ENCODE measurements at regions not wholly inside any gene's neighbourhood (a gene's known extent, or its start where the extent isn't known, plus 50 kb on each side); places are given as distances from the start of the nearest gene placed in this dataset.

DNA sequence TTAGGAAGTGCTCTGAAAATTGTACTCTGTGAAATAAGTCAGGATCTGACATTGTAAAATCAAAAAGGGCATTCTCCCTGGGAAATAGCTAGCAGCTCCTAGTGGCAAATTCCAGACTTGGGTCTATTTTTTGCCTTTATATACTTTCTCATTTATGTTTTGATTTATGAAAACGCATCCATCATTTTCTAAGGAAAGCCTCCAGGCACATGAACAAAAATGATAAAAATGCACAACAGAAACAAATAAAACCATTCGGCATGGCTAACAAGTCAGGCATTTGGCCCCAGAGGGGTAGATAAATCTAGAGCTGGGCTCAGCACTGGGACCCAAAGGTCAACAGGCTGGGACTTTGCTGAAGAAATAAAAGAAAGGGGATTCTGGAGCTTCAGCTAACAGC lies 167.0 kb downstream of the BCL11A start:
- TF ChIP-seq CTCF (IDR thresholded peaks at IDR 0.05) = no peak
- no peaks in the 10 kb centered on the region for H3K9me3 ChIP-seq
- WGBS, 2 donors = 65 to 79% methylated on average over 2 of the region's 2 CpGs
- no peak overlapping the region for H3K4me3 ChIP-seq
- H3K4me1 ChIP-seq = peaks cover 0 to 4% (median 0%) of the 10 kb centered on the region in 9 donors
- intact Hi-C loops (cut with DNase I) = no loop called here
- ATAC-seq = no peak
- H3K27ac ChIP-seq = no peak overlapping the region
- H3K27me3 ChIP-seq = peaks cover 0 to 8% (median 0%) of the 10 kb centered on the region in 7 donors
- no peaks in the 10 kb centered on the region for H3K36me3 ChIP-seq
- no peak for DNase-seq

DNA sequence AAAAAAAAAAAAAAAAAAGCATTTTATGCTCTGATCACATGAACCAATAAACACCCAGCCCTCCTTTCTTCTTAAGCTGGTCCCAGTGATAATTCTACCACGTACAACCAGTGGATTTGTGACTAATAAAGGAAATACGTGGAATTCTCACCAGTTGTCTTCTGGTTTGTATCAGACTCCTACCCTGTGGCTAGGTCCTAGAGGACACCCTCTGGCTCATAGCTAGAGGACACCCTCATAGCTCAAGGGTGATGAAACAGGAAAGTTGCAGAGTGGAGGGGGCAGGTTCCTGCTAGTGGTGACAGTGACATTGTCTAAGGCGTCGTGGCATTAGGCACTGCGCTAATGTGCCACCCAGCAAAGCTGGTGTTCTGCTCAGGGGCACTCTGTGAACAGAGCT lies 167.8 kb downstream of the BCL11A start:
- no peak overlapping the region for H3K27ac ChIP-seq
- 71 to 80% methylated on average over 5 of the region's 5 CpGs for WGBS, 2 donors
- no peaks in the 10 kb centered on the region for H3K9me3 ChIP-seq
- intact Hi-C loops (cut with DNase I) = no loop called here
- ATAC-seq = peak in 3 of 8 donors; percentile 33 to 57 (median 45)
- H3K27me3 ChIP-seq = peaks cover 0 to 8% (median 0%) of the 10 kb centered on the region in 7 donors
- H3K36me3 ChIP-seq = no peaks in the 10 kb centered on the region
- no peak overlapping the region for H3K4me3 ChIP-seq
- H3K4me1 ChIP-seq = peaks cover 0 to 4% (median 0%) of the 10 kb centered on the region in 9 donors
- TF ChIP-seq CTCF (IDR thresholded peaks at IDR 0.05) = no peak
- no peak for DNase-seq

- TF ChIP-seq CTCF (IDR thresholded peaks at IDR 0.05) = no peak
- peaks cover 0 to 4% (median 0%) of the 10 kb centered on the region in 9 donors for H3K4me1 ChIP-seq
- H3K9me3 ChIP-seq = no peaks in the 10 kb centered on the region
- H3K27ac ChIP-seq = no peak overlapping the region
- 74% methylated on average over 6 of the region's 6 CpGs for WGBS, 2 donors
- ATAC-seq (no peak), DNase-seq (no peak)
- H3K36me3 ChIP-seq = no peaks in the 10 kb centered on the region
- no peak overlapping the region for H3K4me3 ChIP-seq
- intact Hi-C loops (cut with DNase I) = no loop called here
- H3K27me3 ChIP-seq = peaks cover 0 to 8% (median 0%) of the 10 kb centered on the region in 7 donors
Measured at GRCh38 chr2:60383401-60384143, 169.9 kb downstream of the BCL11A start.

DNA sequence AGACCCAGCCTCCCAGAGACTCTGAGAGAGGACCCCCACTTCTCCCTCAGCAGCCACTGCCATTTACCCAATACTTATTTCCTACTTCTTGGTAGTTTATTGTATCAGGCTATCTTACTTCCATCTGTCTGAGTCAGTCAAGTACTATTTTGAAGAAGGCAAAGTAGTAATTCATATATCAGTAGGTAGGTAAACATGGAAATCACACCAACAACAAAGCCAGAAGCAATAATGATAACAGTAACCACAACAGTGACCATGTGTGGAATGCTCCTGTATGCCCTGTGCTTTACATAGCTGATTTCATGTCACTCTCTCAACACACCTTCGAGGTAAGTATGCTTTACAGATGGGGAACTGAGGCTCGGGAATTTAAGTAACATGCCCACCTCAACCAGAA lies 173.0 kb downstream of the BCL11A start:
- intact Hi-C loops (cut with DNase I) = no loop called here
- peaks cover 0 to 4% (median 0%) of the 10 kb centered on the region in 7 donors for H3K27me3 ChIP-seq
- no peak for DNase-seq
- H3K36me3 ChIP-seq = no peaks in the 10 kb centered on the region
- no peak for ATAC-seq
- H3K27ac ChIP-seq = no peak overlapping the region
- no peaks in the 10 kb centered on the region for H3K9me3 ChIP-seq
- H3K4me1 ChIP-seq = no peaks in the 10 kb centered on the region
- WGBS, 2 donors = 85 to 88% methylated on average over 2 of the region's 2 CpGs
- TF ChIP-seq CTCF (IDR thresholded peaks at IDR 0.05) = no peak
- H3K4me3 ChIP-seq = no peak overlapping the region

All from heart right ventricle (tissue), 16 donors.